ENCODE measurements at regions not wholly inside any gene's neighbourhood (a gene's known extent, or its start where the extent isn't known, plus 50 kb on each side); places are given as distances from the start of the nearest gene placed in this dataset.

GRCh38 chr18:32621034-32621433, 150.4 kb upstream of the GAREM1 start:
- H3K9me3 ChIP-seq (ENCODE audit: control insufficient read depth, low read depth, low read length) = no peaks in the 10 kb centered on the region
- peaks cover 4% of the 10 kb centered on the region for H3K4me1 ChIP-seq (ENCODE audit: control insufficient read depth, low read depth, low read length)
- H3K27me3 ChIP-seq (ENCODE audit: control insufficient read depth, insufficient read depth, low read length) = no peaks in the 10 kb centered on the region
- no peak overlapping the region for H3K4me3 ChIP-seq (ENCODE audit: low read length)
- no peak overlapping the region for H3K27ac ChIP-seq (ENCODE audit: low read length)
- H3K9ac ChIP-seq (ENCODE audit: low read length) = no peak overlapping the region
- no peaks in the 10 kb centered on the region for H3K36me3 ChIP-seq (ENCODE audit: control insufficient read depth, low read depth, low read length)

GRCh38 chr18:32618546-32618945, 147.9 kb upstream of the GAREM1 start:
- Histone ChIP-seq H3K9ac (ENCODE audit: low read length) (no peak overlapping the region), H3K4me1 (ENCODE audit: control insufficient read depth, low read depth, low read length) (peaks cover 4% of the 10 kb centered on the region), H3K27me3 (ENCODE audit: control insufficient read depth, insufficient read depth, low read length) (no peaks in the 10 kb centered on the region), H3K9me3 (ENCODE audit: control insufficient read depth, low read depth, low read length) (no peaks in the 10 kb centered on the region), H3K27ac (ENCODE audit: low read length) (no peak overlapping the region), H3K4me3 (ENCODE audit: low read length) (no peak overlapping the region), H3K36me3 (ENCODE audit: control insufficient read depth, low read depth, low read length) (no peaks in the 10 kb centered on the region)

- Histone ChIP-seq H3K4me3 (ENCODE audit: low read length) (no peak overlapping the region), H3K27me3 (ENCODE audit: control insufficient read depth, insufficient read depth, low read length) (no peaks in the 10 kb centered on the region), H3K27ac (ENCODE audit: low read length) (no peak overlapping the region), H3K4me1 (ENCODE audit: control insufficient read depth, low read depth, low read length) (peaks cover 4% of the 10 kb centered on the region), H3K9ac (ENCODE audit: low read length) (no peak overlapping the region), H3K9me3 (ENCODE audit: control insufficient read depth, low read depth, low read length) (no peaks in the 10 kb centered on the region), H3K36me3 (ENCODE audit: control insufficient read depth, low read depth, low read length) (no peaks in the 10 kb centered on the region)
These were observed 143.1 kb upstream of the GAREM1 start for GRCh38 chr18:32613821-32614220.

GRCh38 chr18:32612651-32613050, 142.0 kb upstream of the GAREM1 start:
- H3K27me3 ChIP-seq (ENCODE audit: control insufficient read depth, insufficient read depth, low read length) = no peaks in the 10 kb centered on the region
- no peaks in the 10 kb centered on the region for H3K4me1 ChIP-seq (ENCODE audit: control insufficient read depth, low read depth, low read length)
- no peak overlapping the region for H3K27ac ChIP-seq (ENCODE audit: low read length)
- no peak overlapping the region for H3K4me3 ChIP-seq (ENCODE audit: low read length)
- H3K9me3 ChIP-seq (ENCODE audit: control insufficient read depth, low read depth, low read length) = no peaks in the 10 kb centered on the region
- H3K36me3 ChIP-seq (ENCODE audit: control insufficient read depth, low read depth, low read length) = no peaks in the 10 kb centered on the region
- H3K9ac ChIP-seq (ENCODE audit: low read length) = no peak overlapping the region

- no peaks in the 10 kb centered on the region for H3K27me3 ChIP-seq (ENCODE audit: control insufficient read depth, insufficient read depth, low read length)
- no peaks in the 10 kb centered on the region for H3K4me1 ChIP-seq (ENCODE audit: control insufficient read depth, low read depth, low read length)
- no peak overlapping the region for H3K9ac ChIP-seq (ENCODE audit: low read length)
- H3K36me3 ChIP-seq (ENCODE audit: control insufficient read depth, low read depth, low read length) = no peaks in the 10 kb centered on the region
- no peaks in the 10 kb centered on the region for H3K9me3 ChIP-seq (ENCODE audit: control insufficient read depth, low read depth, low read length)
- no peak overlapping the region for H3K27ac ChIP-seq (ENCODE audit: low read length)
- no peak overlapping the region for H3K4me3 ChIP-seq (ENCODE audit: low read length)
These were observed 139.5 kb upstream of the GAREM1 start for GRCh38 chr18:32610176-32610575.

- Histone ChIP-seq H3K4me1 (ENCODE audit: control insufficient read depth, low read depth, low read length) (no peaks in the 10 kb centered on the region), H3K9me3 (ENCODE audit: control insufficient read depth, low read depth, low read length) (no peaks in the 10 kb centered on the region), H3K27me3 (ENCODE audit: control insufficient read depth, insufficient read depth, low read length) (no peaks in the 10 kb centered on the region), H3K9ac (ENCODE audit: low read length) (no peak overlapping the region), H3K4me3 (ENCODE audit: low read length) (no peak overlapping the region), H3K36me3 (ENCODE audit: control insufficient read depth, low read depth, low read length) (no peaks in the 10 kb centered on the region), H3K27ac (ENCODE audit: low read length) (no peak overlapping the region)
These were observed 137.1 kb upstream of the GAREM1 start for GRCh38 chr18:32607816-32608215.

- no peak overlapping the region for H3K27ac ChIP-seq (ENCODE audit: low read length)
These were observed 127.5 kb upstream of the GAREM1 start for GRCh38 chr18:32598144-32598543.

GRCh38 chr18:32596501-32596900, 125.8 kb upstream of the GAREM1 start:
- Histone ChIP-seq H3K9me3 (ENCODE audit: control insufficient read depth, low read depth, low read length) (no peaks in the 10 kb centered on the region), H3K9ac (ENCODE audit: low read length) (no peak overlapping the region), H3K36me3 (ENCODE audit: control insufficient read depth, low read depth, low read length) (no peaks in the 10 kb centered on the region), H3K4me1 (ENCODE audit: control insufficient read depth, low read depth, low read length) (peaks cover 9% of the 10 kb centered on the region), H3K4me3 (ENCODE audit: low read length) (no peak overlapping the region), H3K27ac (ENCODE audit: low read length) (no peak overlapping the region), H3K27me3 (ENCODE audit: control insufficient read depth, insufficient read depth, low read length) (no peaks in the 10 kb centered on the region)

More at GRCh38 chr18:32598144-32598543, 127.5 kb upstream of the GAREM1 start:
- Histone ChIP-seq H3K27me3 (ENCODE audit: control insufficient read depth, insufficient read depth, low read length) (no peaks in the 10 kb centered on the region), H3K4me1 (ENCODE audit: control insufficient read depth, low read depth, low read length) (peaks cover 9% of the 10 kb centered on the region), H3K9ac (ENCODE audit: low read length) (no peak overlapping the region), H3K9me3 (ENCODE audit: control insufficient read depth, low read depth, low read length) (no peaks in the 10 kb centered on the region), H3K36me3 (ENCODE audit: control insufficient read depth, low read depth, low read length) (no peaks in the 10 kb centered on the region), H3K4me3 (ENCODE audit: low read length) (no peak overlapping the region)

GRCh38 chr18:32595832-32596231, 125.2 kb upstream of the GAREM1 start:
- Histone ChIP-seq H3K4me3 (ENCODE audit: low read length) (no peak overlapping the region), H3K27ac (ENCODE audit: low read length) (no peak overlapping the region), H3K9ac (ENCODE audit: low read length) (no peak overlapping the region), H3K9me3 (ENCODE audit: control insufficient read depth, low read depth, low read length) (no peaks in the 10 kb centered on the region), H3K4me1 (ENCODE audit: control insufficient read depth, low read depth, low read length) (peaks cover 9% of the 10 kb centered on the region), H3K27me3 (ENCODE audit: control insufficient read depth, insufficient read depth, low read length) (no peaks in the 10 kb centered on the region), H3K36me3 (ENCODE audit: control insufficient read depth, low read depth, low read length) (no peaks in the 10 kb centered on the region)

- no peaks in the 10 kb centered on the region for H3K27me3 ChIP-seq (ENCODE audit: control insufficient read depth, insufficient read depth, low read length)
- no peak overlapping the region for H3K9ac ChIP-seq (ENCODE audit: low read length)
- no peaks in the 10 kb centered on the region for H3K9me3 ChIP-seq (ENCODE audit: control insufficient read depth, low read depth, low read length)
- no peak overlapping the region for H3K4me3 ChIP-seq (ENCODE audit: low read length)
- no peaks in the 10 kb centered on the region for H3K4me1 ChIP-seq (ENCODE audit: control insufficient read depth, low read depth, low read length)
- no peak overlapping the region for H3K27ac ChIP-seq (ENCODE audit: low read length)
- no peaks in the 10 kb centered on the region for H3K36me3 ChIP-seq (ENCODE audit: control insufficient read depth, low read depth, low read length)
These were observed 117.5 kb upstream of the GAREM1 start for GRCh38 chr18:32588191-32588590.

- no peak overlapping the region for H3K9ac ChIP-seq (ENCODE audit: low read length)
- no peak overlapping the region for H3K27ac ChIP-seq (ENCODE audit: low read length)
- no peaks in the 10 kb centered on the region for H3K36me3 ChIP-seq (ENCODE audit: control insufficient read depth, low read depth, low read length)
- H3K4me3 ChIP-seq (ENCODE audit: low read length) = no peak overlapping the region
- peaks cover 7% of the 10 kb centered on the region for H3K4me1 ChIP-seq (ENCODE audit: control insufficient read depth, low read depth, low read length)
- H3K27me3 ChIP-seq (ENCODE audit: control insufficient read depth, insufficient read depth, low read length) = no peaks in the 10 kb centered on the region
- peaks cover 3% of the 10 kb centered on the region for H3K9me3 ChIP-seq (ENCODE audit: control insufficient read depth, low read depth, low read length)
These were observed 112.7 kb upstream of the GAREM1 start for GRCh38 chr18:32583431-32583830.

GRCh38 chr18:32582455-32582854, 111.8 kb upstream of the GAREM1 start:
- H3K27ac ChIP-seq (ENCODE audit: low read length) = no peak overlapping the region
- no peaks in the 10 kb centered on the region for H3K36me3 ChIP-seq (ENCODE audit: control insufficient read depth, low read depth, low read length)
- no peak overlapping the region for H3K4me3 ChIP-seq (ENCODE audit: low read length)
- H3K27me3 ChIP-seq (ENCODE audit: control insufficient read depth, insufficient read depth, low read length) = no peaks in the 10 kb centered on the region
- peaks cover 7% of the 10 kb centered on the region for H3K4me1 ChIP-seq (ENCODE audit: control insufficient read depth, low read depth, low read length)
- peaks cover 3% of the 10 kb centered on the region for H3K9me3 ChIP-seq (ENCODE audit: control insufficient read depth, low read depth, low read length)
- no peak overlapping the region for H3K9ac ChIP-seq (ENCODE audit: low read length)
